Upper lobe of left lung (tissue), 6 donors: ENCODE measurements at regions not wholly inside any gene's neighbourhood (a gene's known extent, or its start where the extent isn't known, plus 50 kb on each side); places are given as distances from the start of the nearest gene placed in this dataset.

Experiments
- ATAC-seq, 2 donors: fragments of 200-7000 bp; cut with Tn5 transposase; one replicate each; pipeline ENCODE4 v1.9.1; 2022; ENCODE audit warnings: mild to moderate bottlenecking in 2 of 2, moderate library complexity in 2 of 2; ENCODE audit not compliant: low FRiP score in 2 of 2
- DNase-seq, 2 donors: peaks; one replicate each; pipeline ENCODE4 v3.0.0-alpha.2; 2019 to 2020
- H3K27ac ChIP-seq, 4 donors: fragments of 200-600 bp; sonication (generic); one replicate each; pipeline ENCODE4 v1.5.1; 2016 to 2019
- H3K27me3 ChIP-seq, 4 donors: fragments of 200-600 bp; sonication (generic); one replicate each; pipeline ENCODE4 v1.5.1; 2017 to 2019
- H3K36me3 ChIP-seq, 4 donors: fragments of 200-600 bp; sonication (generic); one replicate each; pipeline ENCODE4 v1.5.1; 2016 to 2019
- H3K4me1 ChIP-seq, 4 donors: fragments of 200-600 bp; sonication (generic); one replicate each; pipeline ENCODE4 v1.5.1; 2018 to 2019
- H3K4me3 ChIP-seq, 4 donors: fragments of 200-600 bp; sonication (generic); one replicate each; pipeline ENCODE4 v1.5.1; 2017 to 2019; ENCODE audit warnings: mild to moderate bottlenecking in 2 of 4, moderate library complexity in 1 of 4
- H3K9me3 ChIP-seq, 4 donors: fragments of 200-600 bp; sonication (generic); one replicate each; pipeline ENCODE4 v1.5.1; 2018 to 2019
- CTCF ChIP-seq, 6 experiments: fragments of 450-650 bp in 4 of 6; fragments of 200-600 bp in 2 of 6; sonication (generic) in 2 of 6; IDR thresholded peaks; one replicate each; pipeline ENCODE4 v1.5.1; 2016 to 2019; ENCODE audit warnings: antibody characterized with exemption in 6 of 6
- EP300 ChIP-seq, 4 donors: sonication (generic); formaldehyde crosslinking; IDR thresholded peaks; one replicate each; pipeline ENCODE4 v1.5.1; 2017; ENCODE audit warnings: antibody characterized with exemption in 4 of 4, control low read depth in 2 of 4
- POLR2A ChIP-seq, 4 donors: fragments of 450-650 bp; IDR thresholded peaks; one replicate each; pipeline ENCODE4 v1.5.1; 2016 to 2017; ENCODE audit warnings: antibody characterized with exemption in 4 of 4, mild to moderate bottlenecking in 2 of 4
- POLR2AphosphoS5 ChIP-seq, 2 donors: sonication (generic); formaldehyde crosslinking; IDR thresholded peaks; one replicate each; pipeline ENCODE4 v1.5.1; 2017; ENCODE audit warnings: antibody characterized with exemption in 2 of 2
- WGBS, 2 donors: methylation state at CpG; one replicate each; pipeline ENCODE4 v1.1.5; 2017 to 2018; 5-methylcytosine and 5-hydroxymethylcytosine counted together
- donor health status: DM: no; HTN: no; CAD: no; lungs with moderate emphysema.
- donor health status: DM: no; HTN: yes; CAD: no; lungs with severe emphysema.

GRCh38 chr17:79509490-79509889, 101.4 kb downstream of the RBFOX3 start:
- Histone ChIP-seq H3K27ac (no peak overlapping the region), H3K4me1 (no peaks in the 10 kb centered on the region), H3K36me3 (no peaks in the 10 kb centered on the region), H3K9me3 (no peaks in the 10 kb centered on the region), H3K27me3 (no peaks in the 10 kb centered on the region), H3K4me3 (no peak overlapping the region)
- DNase-seq = no peak
- TF ChIP-seq EP300 (IDR thresholded peaks at IDR 0.05) (no peak), CTCF (IDR thresholded peaks at IDR 0.05) (no peak), POLR2AphosphoS5 (IDR thresholded peaks at IDR 0.05) (no peak), POLR2A (IDR thresholded peaks at IDR 0.05) (no peak)
- ATAC-seq = no peak
- WGBS, 2 donors = 67 to 80% methylated on average over 12 to 14 of the region's 14 CpGs

GRCh38 chr17:79509008-79509407, 101.8 kb downstream of the RBFOX3 start:
- Histone ChIP-seq H3K27ac (no peak overlapping the region), H3K27me3 (no peaks in the 10 kb centered on the region), H3K4me3 (no peak overlapping the region), H3K9me3 (no peaks in the 10 kb centered on the region), H3K4me1 (no peaks in the 10 kb centered on the region), H3K36me3 (no peaks in the 10 kb centered on the region)
- WGBS, 2 donors = 73 to 90% methylated on average over 12 of the region's 18 CpGs
- no peak for TF ChIP-seq POLR2AphosphoS5 (IDR thresholded peaks at IDR 0.05)
- no peak for TF ChIP-seq EP300 (IDR thresholded peaks at IDR 0.05)
- TF ChIP-seq POLR2A (IDR thresholded peaks at IDR 0.05) = no peak
- DNase-seq = no peak
- no peak for ATAC-seq

DNA sequence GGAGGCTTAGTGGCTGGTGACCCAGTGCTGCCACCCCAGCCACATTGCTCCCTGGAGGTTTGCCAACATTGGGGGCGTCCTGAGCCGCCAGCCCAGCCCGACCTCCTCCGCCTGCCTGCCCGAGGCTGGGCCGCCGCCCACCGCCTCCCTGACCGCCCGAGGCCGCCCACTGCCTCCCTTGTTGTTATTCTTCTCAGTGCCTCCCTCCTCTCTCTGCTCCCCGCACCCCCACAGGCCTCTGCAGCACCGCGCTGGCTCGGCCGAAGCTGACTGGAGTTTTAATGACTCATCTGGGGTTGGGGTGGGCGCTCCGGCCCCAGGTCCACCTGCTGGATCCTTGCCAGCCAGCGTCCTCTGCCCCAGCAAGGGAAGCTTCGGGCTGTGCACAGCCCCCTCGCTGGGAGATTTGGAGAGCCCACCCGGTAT, 102.5 kb downstream of the RBFOX3 start:
- no peaks in the 10 kb centered on the region for H3K4me1 ChIP-seq
- H3K27ac ChIP-seq = no peak overlapping the region
- no peaks in the 10 kb centered on the region for H3K9me3 ChIP-seq
- DNase-seq (peak in 1 of 2 donors; percentile 79), ATAC-seq (no peak)
- H3K36me3 ChIP-seq = no peaks in the 10 kb centered on the region
- no peaks in the 10 kb centered on the region for H3K27me3 ChIP-seq
- TF ChIP-seq POLR2AphosphoS5 (IDR thresholded peaks at IDR 0.05) (no peak), POLR2A (IDR thresholded peaks at IDR 0.05) (no peak), CTCF (IDR thresholded peaks at IDR 0.05) (no peak), EP300 (IDR thresholded peaks at IDR 0.05) (no peak)
- WGBS, 2 donors = 66 to 77% methylated on average over 16 to 19 of the region's 22 CpGs
- H3K4me3 ChIP-seq = no peak overlapping the region

DNA sequence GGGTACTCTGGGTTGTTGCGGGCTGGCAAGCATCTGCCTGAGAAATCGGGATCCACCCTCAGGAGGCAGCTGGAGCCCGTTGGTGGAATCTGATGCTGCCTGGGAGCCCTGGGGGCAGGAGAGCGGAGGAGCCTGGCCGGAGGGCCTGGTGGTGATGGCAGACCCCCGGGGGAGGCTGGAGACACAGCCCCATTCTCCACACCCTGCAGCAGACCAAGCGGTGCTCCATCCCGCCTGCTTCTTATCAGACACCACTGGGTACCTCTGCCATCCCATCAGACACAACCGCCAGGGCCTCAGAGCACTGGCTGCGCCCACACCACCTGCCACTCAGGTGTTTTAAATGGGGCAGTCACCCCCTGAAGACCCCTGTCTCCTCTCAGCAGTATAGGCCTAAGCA, 103.9 kb downstream of the RBFOX3 start:
- Histone ChIP-seq H3K4me1 (no peaks in the 10 kb centered on the region), H3K36me3 (no peaks in the 10 kb centered on the region), H3K27ac (no peak overlapping the region), H3K9me3 (no peaks in the 10 kb centered on the region), H3K4me3 (no peak overlapping the region), H3K27me3 (no peaks in the 10 kb centered on the region)
- TF ChIP-seq CTCF (IDR thresholded peaks at IDR 0.05) (no peak), EP300 (IDR thresholded peaks at IDR 0.05) (no peak), POLR2AphosphoS5 (IDR thresholded peaks at IDR 0.05) (no peak), POLR2A (IDR thresholded peaks at IDR 0.05) (no peak)
- peak in 1 of 2 donors; percentile 51 for DNase-seq
- ATAC-seq = no peak
- 86% methylated on average over 9 of the region's 10 CpGs; no CpG with 5 or more reads in 1 of the 2 donors for WGBS, 2 donors

- no peaks in the 10 kb centered on the region for H3K36me3 ChIP-seq
- ATAC-seq = no peak
Observed at GRCh38 chr17:79506150-79506870, 104.5 kb downstream of the RBFOX3 start.

More at GRCh38 chr17:79506150-79506870, 104.5 kb downstream of the RBFOX3 start:
- H3K27ac ChIP-seq = no peak overlapping the region
- H3K4me1 ChIP-seq = no peaks in the 10 kb centered on the region
- no peaks in the 10 kb centered on the region for H3K27me3 ChIP-seq
- DNase-seq = peak in 1 of 2 donors; percentile 54
- TF ChIP-seq EP300 (IDR thresholded peaks at IDR 0.05) (no peak), CTCF (IDR thresholded peaks at IDR 0.05) (no peak), POLR2AphosphoS5 (IDR thresholded peaks at IDR 0.05) (no peak)
- H3K4me3 ChIP-seq = no peak overlapping the region
- 93 to 95% methylated on average over 24 of the region's 24 CpGs for WGBS, 2 donors
- no peaks in the 10 kb centered on the region for H3K9me3 ChIP-seq
